ENCODE measurements at regions not wholly inside any gene's neighbourhood (a gene's known extent, or its start where the extent isn't known, plus 50 kb on each side); places are given as distances from the start of the nearest gene placed in this dataset.

- DNase-seq (ENCODE audit: extremely low read depth, low read depth), result no peak
These were observed 314.7 kb downstream of the HAPSTR1 start for GRCh38 chr16:9406038-9406712.

- DNase-seq (ENCODE audit: extremely low read depth, low read depth), result no peak
These were observed 315.8 kb downstream of the HAPSTR1 start for GRCh38 chr16:9407206-9407758.

- no peak for DNase-seq (ENCODE audit: extremely low read depth, low read depth)
These were observed 316.9 kb downstream of the HAPSTR1 start for GRCh38 chr16:9408297-9408878.

- DNase-seq (ENCODE audit: extremely low read depth, low read depth), result no peak
These were observed 318.4 kb downstream of the HAPSTR1 start for GRCh38 chr16:9409560-9410493.

- DNase-seq (ENCODE audit: extremely low read depth, low read depth), result no peak
These were observed 320.0 kb downstream of the HAPSTR1 start for GRCh38 chr16:9411426-9411825.

- DNase-seq (ENCODE audit: extremely low read depth, low read depth), result no peak
These were observed 320.8 kb downstream of the HAPSTR1 start for GRCh38 chr16:9412031-9412914.

GRCh38 chr16:9412915-9413264 lies 321.4 kb downstream of the HAPSTR1 start:
- DNase-seq (ENCODE audit: extremely low read depth, low read depth), result no peak

- no peak for DNase-seq (ENCODE audit: extremely low read depth, low read depth)
These were observed 324.1 kb downstream of the HAPSTR1 start for GRCh38 chr16:9415545-9415944.

GRCh38 chr16:9417898-9418297 lies 326.5 kb downstream of the HAPSTR1 start:
- no peak for DNase-seq (ENCODE audit: extremely low read depth, low read depth)

- DNase-seq (ENCODE audit: extremely low read depth, low read depth), result no peak
These were observed 327.7 kb downstream of the HAPSTR1 start for GRCh38 chr16:9419161-9419560.

- no peak for DNase-seq (ENCODE audit: extremely low read depth, low read depth)
These were observed 331.5 kb downstream of the HAPSTR1 start for GRCh38 chr16:9422762-9423513.

- DNase-seq (ENCODE audit: extremely low read depth, low read depth), result no peak
These were observed 333.8 kb downstream of the HAPSTR1 start for GRCh38 chr16:9425236-9425635.

GRCh38 chr16:9428355-9429005 lies 337.0 kb downstream of the HAPSTR1 start:
- DNase-seq (ENCODE audit: extremely low read depth, low read depth), result no peak

- DNase-seq (ENCODE audit: extremely low read depth, low read depth), result no peak
These were observed 338.3 kb downstream of the HAPSTR1 start for GRCh38 chr16:9429646-9430330.

- DNase-seq (ENCODE audit: extremely low read depth, low read depth), result no peak
These were observed 343.2 kb downstream of the HAPSTR1 start for GRCh38 chr16:9434659-9435058.

GRCh38 chr16:9436175-9436574 lies 344.7 kb downstream of the HAPSTR1 start:
- DNase-seq (ENCODE audit: extremely low read depth, low read depth), result no peak

GRCh38 chr16:9437115-9437514 lies 345.7 kb downstream of the HAPSTR1 start:
- peak; percentile 4 for DNase-seq (ENCODE audit: extremely low read depth, low read depth)

- no peak for DNase-seq (ENCODE audit: extremely low read depth, low read depth)
These were observed 347.5 kb downstream of the HAPSTR1 start for GRCh38 chr16:9438991-9439390.

GRCh38 chr16:9441012-9441411 lies 349.6 kb downstream of the HAPSTR1 start:
- DNase-seq (ENCODE audit: extremely low read depth, low read depth), result no peak

Measured in NCI-H460 (cell line).